IPS-NIHi11 (cell line): ENCODE measurements at regions not wholly inside any gene's neighbourhood (a gene's known extent, or its start where the extent isn't known, plus 50 kb on each side); places are given as distances from the start of the nearest gene placed in this dataset.
"Not testable (repeated sequence)": the region's sequence is repeated elsewhere in the genome, so short reads cannot be mapped to it uniquely, and the experiment has no call there.

ENCODE experiments used
- DNase-seq: peaks from one replicate; pipeline ENCODE4 v3.0.0; 2012; ENCODE audit warnings: mixed read lengths, low spot score

DNA sequence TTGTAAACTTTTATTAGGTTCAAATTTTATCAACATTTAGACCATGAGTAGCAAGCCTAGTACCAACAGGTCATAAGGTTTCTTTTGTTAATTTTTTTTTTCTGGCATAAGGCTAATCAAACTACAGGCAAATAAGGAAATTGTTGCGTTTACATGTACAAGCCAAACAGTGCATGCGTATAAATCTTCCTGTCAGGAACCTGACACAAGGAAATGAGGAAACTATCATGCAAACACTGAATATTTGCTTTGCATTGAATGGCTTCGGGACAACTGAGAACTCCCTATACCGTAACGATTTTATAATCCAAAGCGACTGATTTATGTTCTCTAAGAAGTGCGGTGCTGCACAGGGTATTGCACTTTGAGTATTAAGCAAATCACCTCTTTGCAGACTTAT is 133.0 kb upstream of the TRPC4 start:
- DNase-seq = no peak

DNA sequence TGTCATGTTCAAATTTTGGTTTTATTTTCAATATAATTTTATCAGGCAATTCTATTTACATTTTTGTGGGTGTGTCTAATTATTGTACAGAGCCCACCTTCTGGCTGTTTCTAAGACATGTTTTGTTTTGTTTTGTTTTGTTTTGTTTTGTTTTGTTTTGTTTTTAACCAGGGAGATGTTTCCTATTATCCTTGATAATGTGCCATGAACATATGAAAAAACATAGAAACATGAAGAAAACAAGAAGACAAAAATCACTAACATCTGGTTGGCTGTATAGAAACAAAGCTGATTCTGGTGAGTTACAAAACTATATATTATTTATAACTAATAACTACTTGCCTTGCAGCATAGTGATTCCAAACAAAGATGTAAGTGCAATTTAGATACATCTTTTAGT is 128.1 kb upstream of the TRPC4 start:
- DNase-seq = no peak

DNA sequence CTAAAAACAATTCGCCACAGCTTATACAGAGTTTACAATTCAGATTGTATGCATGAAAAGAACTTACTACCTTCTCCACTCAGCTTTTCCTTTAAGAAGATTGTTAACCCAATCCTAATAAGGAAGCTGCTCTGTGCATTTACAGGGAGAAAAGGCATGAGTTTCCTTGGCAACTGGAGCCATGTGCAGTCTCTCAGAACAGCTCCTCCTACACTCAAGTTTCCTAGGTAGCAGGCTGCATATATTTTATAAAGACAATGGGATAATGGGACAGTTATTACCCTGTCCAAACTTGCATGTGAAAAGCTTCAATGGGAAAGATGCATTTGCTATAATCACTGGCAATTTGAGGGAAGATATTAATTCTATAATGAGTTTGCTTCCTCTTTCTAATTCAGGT is 125.5 kb upstream of the TRPC4 start:
- DNase-seq = peak; percentile 49

DNA sequence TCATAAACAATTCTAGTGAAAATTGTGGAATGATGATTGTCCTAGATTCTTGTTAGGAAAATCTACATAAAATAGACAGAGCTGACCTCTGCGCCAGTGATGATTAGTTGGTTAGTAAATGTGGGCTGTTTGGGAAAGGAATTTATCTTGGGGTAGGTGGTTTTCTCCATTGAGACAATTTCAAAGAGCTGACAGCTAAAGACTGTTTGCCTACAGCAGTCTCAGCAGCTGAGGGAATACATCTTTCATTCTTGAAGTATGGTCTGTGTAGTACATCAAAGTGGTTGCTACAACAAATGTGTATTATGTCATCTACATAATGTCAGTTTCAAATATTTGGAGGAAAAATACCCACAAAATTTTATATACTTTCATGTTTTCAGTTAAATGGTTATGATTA is 117.2 kb upstream of the TRPC4 start:
- DNase-seq = no peak

DNA sequence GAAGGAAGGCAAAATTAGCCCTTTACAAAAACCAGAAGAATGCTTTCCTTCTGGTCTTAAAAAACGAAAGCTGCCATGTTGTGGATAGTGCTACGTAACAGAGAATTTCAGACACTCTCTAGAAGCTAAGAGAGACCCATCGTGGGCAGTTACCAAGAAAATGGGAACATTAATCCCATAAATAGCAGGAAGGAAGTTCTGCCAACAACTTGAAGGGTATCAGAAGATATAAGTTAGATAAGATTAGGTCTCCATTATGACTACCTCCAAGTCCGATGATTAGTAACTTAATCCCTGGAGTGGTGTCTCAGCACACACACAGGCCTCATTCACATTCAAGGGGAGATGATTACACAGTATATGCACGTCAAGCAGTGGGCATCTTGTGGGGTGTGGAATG is 115.7 kb upstream of the TRPC4 start:
- no peak for DNase-seq

DNA sequence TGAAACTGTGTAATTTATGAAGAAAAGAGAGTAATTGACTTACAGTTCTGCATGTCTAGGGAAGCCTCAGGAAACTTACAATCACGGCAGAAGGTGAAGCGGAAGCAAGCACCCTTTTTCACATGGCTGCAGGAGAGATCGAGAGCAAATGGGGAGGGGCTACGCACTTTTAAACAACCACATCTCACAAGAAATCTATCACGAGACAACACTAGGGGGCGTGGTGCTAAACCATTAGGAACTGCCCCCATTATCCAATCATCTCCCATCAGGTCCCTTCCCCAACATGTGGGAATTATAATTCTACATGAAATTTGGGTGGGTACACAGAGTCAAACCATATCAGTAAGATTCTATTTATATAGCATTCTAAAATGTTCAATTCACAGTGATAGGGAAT is 114.8 kb upstream of the TRPC4 start:
- peak; percentile 17 for DNase-seq

DNA sequence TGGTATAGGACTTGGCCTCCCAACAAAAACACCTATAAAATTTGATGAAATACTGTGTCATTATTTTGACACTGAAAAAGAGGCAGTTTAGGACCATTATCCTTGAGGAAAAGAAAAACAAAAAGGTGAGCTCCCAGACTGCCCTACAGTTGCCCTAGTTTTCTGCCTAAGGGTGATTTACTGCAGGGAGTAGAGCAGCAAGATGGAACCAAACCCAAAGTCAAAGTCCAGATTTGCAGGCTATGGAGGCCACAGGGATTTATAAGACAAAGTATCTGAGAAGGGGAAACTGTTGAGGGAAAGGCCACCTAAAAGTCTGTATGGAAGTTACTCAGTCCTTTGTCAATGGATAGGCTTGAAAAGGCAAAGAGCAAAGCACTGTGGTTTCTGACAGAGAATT is 112.4 kb upstream of the TRPC4 start:
- DNase-seq = no peak

DNA sequence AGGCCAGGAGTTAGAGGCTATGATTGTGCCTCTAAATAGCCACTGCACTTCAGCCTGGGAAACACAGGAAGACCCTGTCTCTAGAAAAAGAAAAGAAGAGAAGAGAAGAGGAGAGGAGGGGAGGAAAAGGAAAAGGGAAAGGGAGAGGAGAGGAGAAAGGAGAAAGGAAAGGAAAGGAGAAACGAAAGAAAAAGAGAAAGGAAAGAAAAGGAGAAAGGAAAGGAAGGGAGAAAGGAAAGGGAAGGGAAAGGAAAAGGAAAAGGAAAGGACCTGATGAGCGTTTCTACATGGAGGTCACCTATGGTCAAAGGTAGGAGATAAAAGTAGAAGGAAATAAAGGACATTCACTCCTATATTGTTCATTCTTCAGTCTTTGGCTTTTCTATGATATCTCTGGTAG is 109.1 kb upstream of the TRPC4 start:
- no peak for DNase-seq

DNA sequence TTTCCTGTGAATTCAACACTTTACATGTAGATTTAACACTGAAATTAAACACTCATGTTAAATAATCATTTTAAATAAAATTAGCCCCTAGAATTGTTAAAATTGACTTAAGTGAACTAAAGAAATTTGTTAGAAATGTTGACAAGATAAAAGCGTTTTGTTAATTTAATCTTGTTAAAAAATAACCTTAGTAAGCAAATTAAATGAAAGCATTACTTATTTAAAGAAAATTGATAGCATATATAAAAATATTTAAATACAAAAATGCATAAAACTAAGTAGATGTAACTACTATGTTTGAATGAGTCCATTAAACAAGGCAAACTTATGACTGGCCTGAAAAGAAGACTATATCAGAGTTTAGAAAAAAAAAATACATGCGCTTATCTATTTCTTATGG is 99.0 kb upstream of the TRPC4 start:
- DNase-seq = no peak

DNA sequence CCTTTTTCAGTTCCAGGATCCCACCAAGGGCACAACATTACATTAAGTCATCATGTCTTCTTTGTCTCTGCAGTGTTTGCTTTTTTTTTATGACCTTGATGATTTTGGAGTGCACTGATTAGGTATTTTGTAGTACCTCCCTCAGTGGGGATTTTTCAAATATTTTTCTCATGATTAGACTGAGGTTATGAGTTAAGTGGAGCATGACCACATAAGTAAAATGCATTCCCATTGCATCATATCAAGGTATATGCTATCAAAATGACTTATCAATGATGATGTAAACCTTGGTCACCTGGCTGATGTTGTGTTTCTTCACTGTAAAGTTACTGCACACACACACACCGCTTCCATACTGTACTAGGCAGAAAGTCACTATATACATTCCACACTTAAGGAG is 96.7 kb upstream of the TRPC4 start:
- no peak for DNase-seq

DNA sequence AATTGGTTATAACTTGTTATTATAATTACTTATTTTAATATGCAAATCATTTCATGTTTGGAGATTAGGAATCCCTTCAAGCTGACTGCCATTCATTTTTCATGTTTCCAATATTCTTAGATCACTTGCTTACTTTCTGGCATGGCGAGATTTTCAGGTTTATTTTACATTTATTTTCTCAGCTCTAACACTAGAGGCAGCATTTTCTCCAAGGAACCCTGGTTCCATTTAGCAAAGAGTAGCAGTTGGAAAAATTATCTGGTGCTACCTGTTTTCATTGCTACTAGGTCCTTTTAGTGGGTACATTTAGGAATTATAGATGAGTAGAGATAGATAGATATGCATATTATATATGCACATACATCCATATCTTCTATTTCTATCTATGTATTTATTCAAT is 90.9 kb upstream of the TRPC4 start:
- no peak for DNase-seq

DNA sequence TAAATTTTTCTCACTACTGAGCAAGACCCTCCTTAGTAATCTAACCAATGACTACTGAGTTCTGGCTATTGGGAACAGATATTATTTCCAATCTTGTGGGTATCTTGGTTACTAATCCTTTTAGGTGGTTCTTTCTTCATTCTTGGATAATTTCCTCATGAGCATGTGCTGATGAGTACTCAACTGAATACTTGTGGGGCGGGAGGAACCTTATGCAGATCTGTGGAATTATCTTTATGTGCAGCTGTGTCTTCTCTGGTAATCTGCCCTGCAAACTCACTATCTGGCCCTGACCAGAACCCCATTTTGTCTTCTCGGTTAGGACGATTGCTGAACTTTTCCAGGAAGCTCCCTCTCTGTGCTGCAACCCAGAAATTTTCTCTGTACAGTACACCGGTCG is 89.7 kb upstream of the TRPC4 start:
- DNase-seq = no peak

DNA sequence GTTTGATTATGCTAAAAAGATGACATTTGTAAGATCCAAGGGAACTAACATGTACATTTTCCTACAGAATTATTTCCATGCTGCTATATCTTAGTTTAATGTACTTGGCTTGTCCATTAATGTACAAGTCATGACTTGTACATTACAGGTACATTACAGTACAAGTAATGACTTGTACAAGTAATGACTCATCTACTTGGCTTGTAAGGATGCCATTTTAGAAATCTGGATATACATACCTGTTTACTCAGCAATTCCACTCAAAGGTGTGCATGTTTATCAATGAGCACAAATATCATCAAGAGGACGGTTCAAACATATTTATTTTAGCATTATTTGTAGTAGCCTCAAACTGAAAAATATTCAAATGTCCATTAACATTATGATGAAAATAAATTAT is 87.0 kb upstream of the TRPC4 start:
- DNase-seq = no peak

DNA sequence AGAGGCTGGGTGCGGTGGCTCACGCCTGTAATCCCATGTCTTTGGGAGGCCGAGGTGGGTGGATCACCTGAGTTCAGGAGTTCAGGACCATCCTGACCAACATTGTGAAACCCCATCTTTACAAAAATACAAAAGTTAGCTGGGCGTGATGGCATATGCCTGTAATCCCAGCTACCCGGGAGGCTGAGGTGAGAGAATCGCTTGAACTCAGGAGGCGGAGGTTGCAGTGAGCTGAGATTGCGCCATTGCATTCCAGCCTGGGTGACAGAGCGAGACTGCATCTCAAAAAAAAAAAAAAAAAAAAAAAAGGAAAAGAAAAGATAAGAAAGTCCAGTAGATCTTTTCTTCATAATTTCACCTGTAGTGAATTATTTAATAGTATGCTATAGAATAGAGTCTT is 85.0 kb upstream of the TRPC4 start:
- not testable (repeated sequence) for DNase-seq

DNA sequence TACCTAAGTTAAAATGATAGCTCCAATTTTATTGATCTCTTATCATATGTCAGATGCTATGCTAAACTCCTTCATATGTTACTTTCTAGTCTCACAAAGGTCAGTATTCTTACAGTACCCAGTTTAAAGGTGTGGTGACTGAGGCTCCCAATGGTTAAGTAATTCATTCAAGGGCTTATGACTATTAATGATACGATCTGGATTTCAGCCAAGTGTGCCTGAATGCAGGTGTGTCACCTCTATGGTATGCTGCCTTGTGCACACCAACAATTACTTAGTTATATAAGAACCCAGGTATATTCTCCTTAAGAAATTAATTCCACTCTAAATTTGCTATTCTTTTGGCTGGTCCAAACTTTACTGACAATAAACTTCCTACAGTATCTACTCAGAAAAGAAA is 84.6 kb upstream of the TRPC4 start:
- no peak for DNase-seq

DNA sequence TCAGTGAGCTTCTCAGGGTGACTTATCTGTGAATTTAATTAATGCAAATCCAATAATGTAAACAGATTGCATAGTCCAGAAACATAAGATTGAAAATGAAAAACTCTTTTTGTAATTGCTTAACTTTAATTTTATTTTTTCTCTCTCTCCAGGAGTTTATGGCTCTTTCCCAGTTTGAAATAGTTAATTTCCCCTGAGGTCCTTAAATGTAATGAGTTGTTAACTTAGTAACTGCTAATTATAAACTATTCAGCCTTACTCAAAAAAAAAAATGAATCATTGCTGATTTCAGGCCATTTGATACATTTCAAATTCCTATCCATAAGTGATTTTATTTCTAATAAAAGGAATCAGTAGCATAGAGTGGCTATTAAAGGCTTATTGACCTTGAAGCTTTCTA is 84.1 kb upstream of the TRPC4 start:
- DNase-seq = no peak

DNA sequence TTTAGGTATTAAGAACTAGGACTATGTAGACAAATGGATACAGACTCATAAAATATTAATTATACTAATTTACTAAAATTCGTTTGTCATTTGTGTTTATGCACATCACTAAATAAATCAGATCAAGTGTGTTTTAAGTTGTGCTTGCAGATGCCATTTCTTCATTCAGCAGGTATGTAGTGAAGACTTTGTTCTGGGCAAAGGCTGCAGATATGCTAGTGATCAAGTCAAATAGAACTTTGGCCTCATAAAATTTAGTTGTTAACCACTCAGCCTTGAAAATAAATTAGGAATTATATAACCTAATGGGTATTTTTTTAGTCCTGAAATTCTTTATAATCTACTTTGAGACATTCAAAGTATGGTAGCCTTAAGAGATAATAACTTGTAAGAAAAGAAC is 80.4 kb upstream of the TRPC4 start:
- no peak for DNase-seq

DNA sequence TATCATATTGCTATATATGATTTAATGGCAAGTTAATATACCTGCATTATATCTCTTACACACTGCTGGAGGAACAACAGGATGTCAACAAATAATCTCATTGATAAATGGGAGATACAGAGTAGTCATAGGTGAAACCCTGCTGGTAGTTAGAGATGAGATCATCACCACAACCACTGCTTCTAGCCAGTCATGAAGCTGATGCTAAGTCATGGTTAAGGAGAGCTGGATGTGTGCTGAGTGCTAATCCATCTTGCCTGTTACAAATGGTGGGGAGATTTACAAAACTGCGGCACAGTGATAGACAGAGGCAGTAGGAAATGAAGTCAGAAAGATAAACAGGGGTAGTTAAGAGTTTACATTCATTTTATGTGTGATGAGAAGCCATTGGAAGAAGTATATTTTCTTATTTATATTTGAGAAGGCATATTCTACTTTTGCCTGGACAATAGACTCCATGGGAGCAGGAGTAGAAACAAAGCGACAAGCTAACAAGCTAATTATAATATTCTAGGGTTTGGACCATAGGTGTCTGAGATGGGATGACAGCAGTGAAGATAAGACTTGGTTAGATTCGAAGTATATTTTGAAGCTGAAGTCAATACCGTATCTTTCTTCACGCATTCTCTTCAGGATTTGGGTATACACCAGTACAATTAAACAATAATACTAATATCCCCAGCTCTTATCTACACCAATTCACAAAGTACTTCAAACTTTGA is 78.0 kb upstream of the TRPC4 start:
- no peak for DNase-seq

DNA sequence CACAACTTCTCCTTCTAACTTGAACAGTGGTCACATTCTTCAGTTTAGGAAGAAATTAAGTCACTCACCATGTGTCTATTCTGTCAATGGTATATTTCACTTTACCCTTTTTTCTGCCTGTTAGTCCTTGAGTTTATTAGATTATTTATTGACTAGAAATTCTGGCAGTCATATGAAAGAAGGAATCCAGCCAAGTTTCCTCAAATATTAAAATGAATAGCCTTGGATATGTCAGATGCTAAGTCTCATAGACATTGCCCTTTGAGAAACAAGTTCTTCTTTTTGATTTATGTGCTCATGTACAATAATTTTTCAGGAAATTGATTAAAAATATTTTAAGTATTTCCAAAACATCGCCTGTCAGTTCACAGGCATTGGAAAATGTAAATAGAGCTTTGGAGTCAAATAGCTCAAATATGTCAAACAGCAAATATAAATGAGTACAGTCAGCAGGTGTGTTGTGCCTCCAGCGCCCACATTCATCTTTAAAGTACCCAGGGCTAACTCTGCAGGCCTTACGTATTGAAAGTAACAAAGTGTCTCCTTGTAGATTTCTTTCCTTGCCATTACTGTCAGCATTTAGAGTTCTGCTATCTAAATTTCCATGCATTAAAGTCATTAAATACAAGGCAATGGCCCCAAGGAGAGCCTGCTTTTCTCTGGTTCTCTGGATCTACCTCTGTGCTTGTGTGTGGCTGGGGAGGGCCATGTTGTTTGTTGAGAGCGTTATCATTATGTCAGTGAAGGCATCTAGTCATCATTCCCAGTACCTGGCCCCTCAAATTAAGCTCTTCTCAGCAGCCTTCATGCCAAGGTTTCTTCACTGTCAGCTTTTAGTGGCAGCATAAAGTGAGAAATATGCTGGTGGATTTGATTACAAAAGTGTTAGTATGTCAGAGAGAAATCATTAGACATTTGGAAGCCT is 76.3 kb upstream of the TRPC4 start:
- DNase-seq = no peak

DNA sequence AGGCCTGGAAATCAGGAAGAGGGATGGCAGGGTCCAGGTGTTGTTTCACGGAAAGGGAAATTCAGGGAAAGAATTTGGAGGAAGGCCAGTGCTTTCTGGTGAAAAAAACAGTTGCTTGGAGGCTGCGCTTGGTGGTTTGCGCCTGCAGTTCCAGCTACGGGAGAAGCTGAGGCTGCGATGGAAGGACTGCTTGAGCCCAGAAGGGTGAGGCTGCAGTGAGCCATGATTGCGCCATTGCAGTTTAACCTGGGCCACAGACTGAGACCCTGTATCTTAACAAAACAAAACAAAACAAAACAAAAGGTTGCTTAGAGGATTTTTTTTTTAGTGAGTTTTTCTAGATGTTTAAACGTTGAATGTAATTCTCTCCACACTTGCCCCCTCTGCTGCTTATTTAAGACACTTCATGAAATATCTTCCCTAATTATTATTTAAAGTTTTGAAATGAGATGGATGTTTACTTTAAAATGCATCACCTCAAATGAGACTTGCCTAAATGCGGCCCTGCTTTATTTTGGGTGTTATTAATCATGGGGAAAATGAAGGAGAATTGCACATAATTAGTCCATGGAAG is 75.4 kb upstream of the TRPC4 start:
- DNase-seq = no peak

DNA sequence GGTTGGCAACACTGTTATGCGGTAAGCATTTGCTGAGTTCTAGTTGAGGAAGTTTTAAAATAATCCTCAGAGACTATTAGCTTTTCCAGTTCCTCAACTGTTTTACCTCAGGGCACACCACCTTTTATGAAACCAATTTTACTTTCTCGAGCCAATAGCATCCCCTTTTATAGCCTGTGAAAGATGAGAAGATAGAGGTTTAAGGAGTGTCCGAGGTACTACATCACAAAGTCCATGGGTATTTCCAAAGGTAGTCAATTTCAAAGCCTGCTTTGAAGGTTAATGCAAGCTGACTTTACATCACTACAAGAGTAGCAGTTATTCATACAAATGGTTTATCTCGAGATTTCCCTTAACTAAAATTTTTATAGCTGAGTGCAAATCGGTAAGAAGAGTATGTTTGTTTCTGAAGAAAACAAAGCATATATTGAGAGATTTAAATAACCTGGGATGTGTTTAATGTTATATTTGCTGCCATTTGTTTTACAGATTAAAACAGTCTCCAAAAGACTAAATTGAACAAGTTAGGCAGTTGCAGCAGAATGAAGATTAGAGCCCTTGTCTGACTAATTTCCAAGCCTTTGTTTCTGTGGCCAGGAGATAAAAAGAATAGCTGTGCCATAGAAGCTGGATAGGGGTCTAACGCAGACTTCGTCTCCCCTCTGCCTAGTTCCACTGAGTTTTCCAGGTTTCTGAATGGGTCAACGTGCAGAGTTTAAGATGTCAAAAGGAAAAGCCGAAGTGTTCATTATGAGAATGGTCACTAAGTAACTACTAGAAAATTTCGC is 74.7 kb upstream of the TRPC4 start:
- DNase-seq = no peak

DNA sequence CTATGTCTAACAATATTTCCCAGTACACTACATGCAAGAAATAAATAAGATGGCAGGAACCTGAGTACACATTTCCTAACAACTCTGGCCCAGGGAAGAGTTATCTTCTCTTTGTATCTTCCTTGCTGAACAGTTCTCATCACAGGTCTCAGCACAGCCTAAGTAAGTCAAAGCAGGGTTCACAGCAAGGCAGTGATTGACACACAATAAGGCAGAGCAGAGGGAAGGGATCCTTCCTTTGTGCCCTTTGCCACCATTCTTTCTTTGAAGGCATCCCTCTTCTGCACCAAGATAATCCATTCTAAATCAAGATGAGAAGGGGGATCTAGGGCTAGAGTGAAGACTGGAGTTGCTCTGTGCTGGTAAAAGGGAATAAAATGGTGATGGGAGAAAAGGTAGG is 73.4 kb upstream of the TRPC4 start:
- no peak for DNase-seq
